ENCODE measurements at regions not wholly inside any gene's neighbourhood (a gene's known extent, or its start where the extent isn't known, plus 50 kb on each side); places are given as distances from the start of the nearest gene placed in this dataset.

DNA sequence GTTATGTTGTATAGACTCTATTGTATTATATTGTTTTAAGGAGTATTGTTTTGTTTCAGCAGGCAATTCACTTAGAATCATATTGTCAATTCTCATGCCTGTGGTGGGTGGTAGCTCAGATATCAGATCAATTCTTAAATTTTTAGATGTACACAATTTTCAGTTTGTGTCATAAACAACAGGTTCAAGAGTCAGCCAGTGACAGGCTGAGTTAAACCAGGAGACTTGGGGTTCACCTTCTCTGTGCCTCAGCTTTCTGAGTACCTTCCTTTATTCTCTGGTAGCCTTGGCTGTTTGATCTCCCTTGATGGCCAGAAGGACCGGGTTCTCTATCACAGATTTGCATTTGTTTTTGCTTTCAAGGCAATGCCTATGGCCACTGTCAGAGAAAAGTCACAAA is 199.9 kb upstream of the KCNMB2 start:
- Histone ChIP-seq H4K20me1 (replicated peaks in 1 of 2; ENCODE audit: control insufficient read depth in 1 of 2, insufficient read depth in 2 of 2, low read length in 2 of 2) (no peaks in the 10 kb centered on the region), H2BK120ac (replicated peaks; ENCODE audit: low read depth, low read length) (no peak overlapping the region), H2BK15ac (ENCODE audit: low read length) (no peak overlapping the region), H3K14ac (ENCODE audit: insufficient read length) (no peak overlapping the region), H3K18ac (ENCODE audit: extremely low read depth, low read length) (no peak overlapping the region), H3K4ac (replicated peaks; ENCODE audit: insufficient read length, low read depth, low read length) (no peak overlapping the region), H3K79me2 (ENCODE audit: control insufficient read depth in 1 of 2, insufficient read depth in 2 of 2, low read length in 2 of 2) (no peaks in the 10 kb centered on the region), H2BK5ac (ENCODE audit: low read depth, low read length) (no peak overlapping the region), H3K9ac (replicated peaks in 1 of 4; ENCODE audit: extremely low read depth in 1 of 4, low read depth in 3 of 4, low read length in 3 of 4) (no peak overlapping the region), H3K23me2 (ENCODE audit: low read depth, low read length) (no peaks in the 10 kb centered on the region), H3K23ac (ENCODE audit: insufficient read length) (no peak overlapping the region), H2AFZ (ENCODE audit: low read length) (no peak overlapping the region), H3K27me3 (replicated peaks in 1 of 4; ENCODE audit: control insufficient read depth in 3 of 4, extremely low read depth in 1 of 4, insufficient read depth in 3 of 4, low read length in 3 of 4) (no peaks in the 10 kb centered on the region), H4K5ac (ENCODE audit: insufficient read length, low read depth, low read length) (no peak overlapping the region), H3K56ac (replicated peaks; ENCODE audit: insufficient read length, low read depth, low read length) (no peak overlapping the region), H3K79me1 (ENCODE audit: low read depth, low read length) (no peaks in the 10 kb centered on the region), H3K9me3 (ENCODE audit: insufficient read depth in 2 of 2, low read depth in 1 of 2, low read length in 1 of 2) (no peaks in the 10 kb centered on the region), H3K36me3 (ENCODE audit: control insufficient read depth in 2 of 4, insufficient read depth in 4 of 4, low read length in 3 of 4) (no peaks in the 10 kb centered on the region), H3K4me2 (ENCODE audit: insufficient read depth in 1 of 2, low read depth in 2 of 2, low read length in 2 of 2) (no peak overlapping the region), H2BK12ac (ENCODE audit: low read depth, low read length) (no peak overlapping the region), H4K91ac (replicated peaks; ENCODE audit: insufficient read length, low read length) (no peak overlapping the region), H3K4me3 (ENCODE audit: extremely low read depth in 1 of 4, insufficient read depth in 2 of 4, low read depth in 3 of 4, low read length in 4 of 4) (no peak overlapping the region), H4K8ac (ENCODE audit: extremely low read depth, insufficient read depth, low read length) (no peak overlapping the region), H2AK5ac (ENCODE audit: low read depth, low read length) (no peak overlapping the region), H3K27ac (ENCODE audit: low read depth, low read length) (no peak overlapping the region), H2BK20ac (ENCODE audit: low read length) (no peak overlapping the region), H3K4me1 (replicated peaks in 1 of 4; ENCODE audit: control insufficient read depth in 3 of 4, insufficient read depth in 4 of 4, low read length in 3 of 4) (no peaks in the 10 kb centered on the region)
- WGBS, 2 experiments (ENCODE audit: extremely low coverage in 1 of 2, insufficient coverage in 1 of 2, insufficient read length in 1 of 2, insufficient replicate concordance in 2 of 2, low coverage in 1 of 2, low lambda C conversion rate in 2 of 2, missing lambda C conversion rate in 1 of 2) = 91% methylated on average over 1 of the region's 1 CpG; no CpG with 5 or more reads in 1 of the 2 experiments
- ChIA-PET POLR2A (ENCODE audit: partially characterized antibody) (no interaction called here), CTCF (ENCODE audit: partially characterized antibody) (no interaction called here)
- FAIRE-seq (no peak), DNase-seq (ENCODE audit: low read depth in 1 of 2, low spot score in 2 of 2) (no peak)
- TF ChIP-seq BACH1 (IDR thresholded peaks at IDR 0.05; ENCODE audit: low read length) = no peak
- TF ChIP-seq KDM4A (IDR thresholded peaks at IDR 0.05; ENCODE audit: low read depth, low read length, severe bottlenecking) = no peak
- TF ChIP-seq ZNF274 (IDR thresholded peaks at IDR 0.05; ENCODE audit: borderline replicate concordance, extremely low read depth, low read length) = no peak
- TF ChIP-seq HDAC6 (IDR thresholded peaks at IDR 0.05; ENCODE audit: low read depth, low read length) = no peak
- no peak for TF ChIP-seq GABPA (IDR thresholded peaks at IDR 0.05; ENCODE audit: borderline replicate concordance, insufficient read depth, low read length)
- no peak for TF ChIP-seq SIX5 (IDR thresholded peaks at IDR 0.05; ENCODE audit: low read depth, low read length)
- TF ChIP-seq, protein P1, sequence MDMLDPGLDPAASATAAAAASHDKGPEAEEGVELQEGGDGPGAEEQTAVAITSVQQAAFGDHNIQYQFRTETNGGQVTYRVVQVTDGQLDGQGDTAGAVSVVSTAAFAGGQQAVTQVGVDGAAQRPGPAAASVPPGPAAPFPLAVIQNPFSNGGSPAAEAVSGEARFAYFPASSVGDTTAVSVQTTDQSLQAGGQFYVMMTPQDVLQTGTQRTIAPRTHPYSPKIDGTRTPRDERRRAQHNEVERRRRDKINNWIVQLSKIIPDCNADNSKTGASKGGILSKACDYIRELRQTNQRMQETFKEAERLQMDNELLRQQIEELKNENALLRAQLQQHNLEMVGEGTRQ (IDR thresholded peaks at IDR 0.05; ENCODE audit: low read length) = no peak
- TF ChIP-seq RXRA (IDR thresholded peaks at IDR 0.05; ENCODE audit: insufficient read depth, low read depth, low read length) = no peak
- TF ChIP-seq, protein P2, sequence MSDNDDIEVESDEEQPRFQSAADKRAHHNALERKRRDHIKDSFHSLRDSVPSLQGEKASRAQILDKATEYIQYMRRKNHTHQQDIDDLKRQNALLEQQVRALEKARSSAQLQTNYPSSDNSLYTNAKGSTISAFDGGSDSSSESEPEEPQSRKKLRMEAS (IDR thresholded peaks at IDR 0.05) = no peak
- TF ChIP-seq SIN3A (conservative IDR thresholded peaks at IDR 0.05 in 1 of 2, IDR thresholded peaks at IDR 0.05 in 1 of 2; ENCODE audit: low read depth in 1 of 2, low read length in 2 of 2) = no peak
- TF ChIP-seq NANOG (IDR thresholded peaks at IDR 0.05; ENCODE audit: insufficient read depth, low read depth, low read length, poor library complexity, severe bottlenecking) = no peak
- TF ChIP-seq PHF8 (conservative IDR thresholded peaks at IDR 0.05; ENCODE audit: low read depth, low read length) = no peak
- TF ChIP-seq BCL11A (IDR thresholded peaks at IDR 0.05; ENCODE audit: low read depth in 2 of 2, low read length in 2 of 2) = no peak
